Neural cell (in vitro differentiated cells): ENCODE measurements at regions not wholly inside any gene's neighbourhood (a gene's known extent, or its start where the extent isn't known, plus 50 kb on each side); places are given as distances from the start of the nearest gene placed in this dataset.

Experiments
- H2AFZ ChIP-seq: fragments of 200-600, 300-800 bp; sonication (generic), shearing (Covaris generic); 2 replicates; pipeline ENCODE4 v1.6.0; 2014; ENCODE audit warnings: low read depth, mild to moderate bottlenecking, antibody characterized with exemption, low read length, moderate library complexity
- H3F3A ChIP-seq: fragments of 200-600 bp; shearing (Covaris generic); 2 replicates; pipeline ENCODE4 v1.6.1; 2016; ENCODE audit warnings: mild to moderate bottlenecking, moderate library complexity, mixed read lengths, antibody characterized with exemption, low read length; ENCODE audit not compliant: insufficient read depth, poor library complexity, severe bottlenecking
- H3K27ac ChIP-seq: fragments of 200-600, 300-800 bp; sonication (generic), shearing (Covaris generic); 2 replicates; pipeline ENCODE4 v1.5.1; 2014; ENCODE audit warnings: mild to moderate bottlenecking, low read length, moderate library complexity
- H3K27me3 ChIP-seq: fragments of 300-800, 200-600 bp; sonication (generic), shearing (Covaris generic); 2 replicates; pipeline ENCODE4 v1.6.0; 2014; ENCODE audit warnings: mild to moderate bottlenecking, low read depth, low read length, moderate library complexity; ENCODE audit not compliant: insufficient read depth
- H3K36me3 ChIP-seq: fragments of 300-800, 200-600 bp; sonication (generic), shearing (Covaris generic); 2 replicates; pipeline ENCODE4 v1.5.1; 2014; ENCODE audit warnings: mild to moderate bottlenecking, antibody characterized with exemption, low read length, moderate library complexity; ENCODE audit not compliant: insufficient read depth
- H3K4me2 ChIP-seq: fragments of 300-800, 200-600 bp; sonication (generic), shearing (Covaris generic); 2 replicates; pipeline ENCODE4 v1.6.0; 2014; ENCODE audit warnings: mild to moderate bottlenecking, low read length
- H3K4me3 ChIP-seq: fragments of 300-800, 200-600 bp; sonication (generic), shearing (Covaris generic); 2 replicates; pipeline ENCODE4 v1.5.1; 2014; ENCODE audit warnings: mild to moderate bottlenecking, low read length, moderate library complexity
- H3K79me2 ChIP-seq: fragments of 200-600 bp; shearing (Covaris generic); replicated peaks from 2 replicates; pipeline ENCODE4 v1.6.0; 2014; ENCODE audit warnings: mild to moderate bottlenecking, low read length, moderate library complexity; ENCODE audit not compliant: insufficient read depth
- H3K9ac ChIP-seq: fragments of 300-800, 200-600 bp; sonication (generic), shearing (Covaris generic); 2 replicates; pipeline ENCODE4 v1.6.1; 2016; ENCODE audit warnings: mild to moderate bottlenecking, low read length, mixed read lengths
- H3K9me2 ChIP-seq: fragments of 200-600 bp; shearing (Covaris generic); 2 replicates; pipeline ENCODE4 v1.6.1; 2016; ENCODE audit warnings: mild to moderate bottlenecking, low read length, mixed read lengths; ENCODE audit not compliant: insufficient read depth
- H3K9me3 ChIP-seq: fragments of 200-600, 300-800 bp; sonication (generic), shearing (Covaris generic); 2 replicates; pipeline ENCODE4 v1.6.1; 2016; ENCODE audit warnings: mild to moderate bottlenecking, mixed run types, low read length, moderate library complexity, mixed read lengths
- H4K20me1 ChIP-seq: fragments of 200-600 bp; shearing (Covaris generic); 2 replicates; pipeline ENCODE4 v1.6.1; 2016; ENCODE audit warnings: mild to moderate bottlenecking, mixed run types; ENCODE audit not compliant: insufficient read depth
- CTCF ChIP-seq: fragments of 450-650 bp; IDR thresholded peaks from 2 replicates; pipeline ENCODE4 v1.5.1; 2014; ENCODE audit warnings: antibody characterized with exemption, mild to moderate bottlenecking, moderate library complexity; ENCODE audit not compliant: poor library complexity, severe bottlenecking
- EP300 ChIP-seq: fragments of 450-650 bp; conservative IDR thresholded peaks from 2 replicates; pipeline ENCODE4 v1.6.1; 2014; ENCODE audit warnings: antibody characterized with exemption, mild to moderate bottlenecking, moderate library complexity; ENCODE audit not compliant: poor library complexity, severe bottlenecking
- EZH2 ChIP-seq: fragments of 200-600, 300-800 bp; shearing (Covaris generic), sonication (generic); IDR thresholded peaks from 2 replicates; pipeline ENCODE4 v1.6.1; 2014; ENCODE audit warnings: antibody characterized with exemption, low read length, borderline replicate concordance, mild to moderate bottlenecking; ENCODE audit not compliant: insufficient read depth, poor library complexity, severe bottlenecking
- MXI1 ChIP-seq: fragments of 450-650 bp; conservative IDR thresholded peaks from 2 replicates; pipeline ENCODE4 v1.6.1; 2014; ENCODE audit warnings: antibody characterized with exemption, mild to moderate bottlenecking; ENCODE audit not compliant: poor library complexity, severe bottlenecking
- POLR2AphosphoS5 ChIP-seq: IDR thresholded peaks from 2 replicates; pipeline ENCODE4 v1.6.1; 2012
- RAD21 ChIP-seq: fragments of 450-650 bp; conservative IDR thresholded peaks from 2 replicates; pipeline ENCODE4 v1.6.1; 2014; ENCODE audit warnings: antibody characterized with exemption, mild to moderate bottlenecking, moderate library complexity
- REST ChIP-seq: IDR thresholded peaks from 2 replicates; pipeline ENCODE4 v1.6.1; 2012; ENCODE audit warnings: borderline replicate concordance
- SMC3 ChIP-seq: fragments of 450-650 bp; conservative IDR thresholded peaks from 2 replicates; pipeline ENCODE4 v1.6.1; 2014; ENCODE audit warnings: antibody characterized with exemption, mild to moderate bottlenecking, moderate library complexity; ENCODE audit not compliant: poor library complexity
- TAF1 ChIP-seq: IDR thresholded peaks from 2 replicates; pipeline ENCODE4 v1.6.1; 2012; ENCODE audit warnings: low read depth

GRCh38 chr3:82927309-82928253 is 1166.1 kb upstream of the GBE1 start:
- Histone ChIP-seq H3K9me2 (no peaks in the 10 kb centered on the region), H3K36me3 (no peaks in the 10 kb centered on the region), H3K4me2 (no peak overlapping the region), H3K9me3 (no peaks in the 10 kb centered on the region), H4K20me1 (no peaks in the 10 kb centered on the region), H3K9ac (no peak overlapping the region), H3K27ac (no peak overlapping the region), H2AFZ (no peak overlapping the region), H3K27me3 (no peaks in the 10 kb centered on the region), H3F3A (no peaks in the 10 kb centered on the region), H3K4me3 (no peak overlapping the region), H3K79me2 (no peaks in the 10 kb centered on the region)
- no peak for TF ChIP-seq MXI1
- no peak for TF ChIP-seq POLR2AphosphoS5
- TF ChIP-seq EZH2 = no peak

GRCh38 chr3:82891028-82891427 is 1129.6 kb upstream of the GBE1 start:
- Histone ChIP-seq H3K27me3 (no peaks in the 10 kb centered on the region), H4K20me1 (no peaks in the 10 kb centered on the region), H3K9me2 (no peaks in the 10 kb centered on the region), H3F3A (no peaks in the 10 kb centered on the region), H3K9ac (no peak overlapping the region), H3K79me2 (no peaks in the 10 kb centered on the region), H3K9me3 (no peaks in the 10 kb centered on the region), H3K27ac (no peak overlapping the region), H3K36me3 (no peaks in the 10 kb centered on the region), H2AFZ (no peak overlapping the region), H3K4me3 (no peak overlapping the region), H3K4me2 (no peak overlapping the region)
- no peak for TF ChIP-seq EP300
- TF ChIP-seq EZH2 = no peak
- no peak for TF ChIP-seq MXI1
- no peak for TF ChIP-seq TAF1
- no peak for TF ChIP-seq RAD21
- TF ChIP-seq SMC3 = no peak
- no peak for TF ChIP-seq REST
- no peak for TF ChIP-seq POLR2AphosphoS5
- no peak for TF ChIP-seq CTCF
